ENCODE measurements at regions not wholly inside any gene's neighbourhood (a gene's known extent, or its start where the extent isn't known, plus 50 kb on each side); places are given as distances from the start of the nearest gene placed in this dataset.
A peak's percentile ranks its signal among the peaks of the same experiment; 100 is the strongest.

DNA sequence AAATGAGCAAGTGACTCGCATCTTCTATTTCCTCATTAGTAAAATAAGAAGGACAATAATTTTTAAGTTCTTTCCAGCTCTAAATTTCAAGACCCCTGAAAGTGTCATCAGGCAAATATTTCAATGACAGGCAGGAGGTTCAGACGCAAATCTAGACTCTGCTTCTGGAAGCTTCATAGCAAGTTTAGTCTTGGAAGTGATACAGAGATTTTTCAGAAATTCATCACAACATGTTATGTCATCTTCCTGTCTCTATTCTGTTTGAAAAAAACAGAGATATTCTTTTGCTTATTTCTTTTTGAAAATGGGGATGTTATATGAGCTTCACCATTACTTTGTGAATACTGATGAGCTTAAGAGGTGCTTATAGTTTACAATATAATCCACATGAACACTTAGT is 74.0 kb downstream of the C3orf85 start:
- no peaks in the 10 kb centered on the region for H3K27me3 ChIP-seq (replicated peaks)
- no peak for DNase-seq
- no peaks in the 10 kb centered on the region for H3K36me3 ChIP-seq (replicated peaks)
- H3K4me3 ChIP-seq (ENCODE audit: low read depth, low read length), result no peak overlapping the region
- in situ Hi-C loops (cut with HindIII; ENCODE audit: low pct_ligation_motif_present, low sequenced_read_pairs), result no loop called here
- TF ChIP-seq, protein P1, sequence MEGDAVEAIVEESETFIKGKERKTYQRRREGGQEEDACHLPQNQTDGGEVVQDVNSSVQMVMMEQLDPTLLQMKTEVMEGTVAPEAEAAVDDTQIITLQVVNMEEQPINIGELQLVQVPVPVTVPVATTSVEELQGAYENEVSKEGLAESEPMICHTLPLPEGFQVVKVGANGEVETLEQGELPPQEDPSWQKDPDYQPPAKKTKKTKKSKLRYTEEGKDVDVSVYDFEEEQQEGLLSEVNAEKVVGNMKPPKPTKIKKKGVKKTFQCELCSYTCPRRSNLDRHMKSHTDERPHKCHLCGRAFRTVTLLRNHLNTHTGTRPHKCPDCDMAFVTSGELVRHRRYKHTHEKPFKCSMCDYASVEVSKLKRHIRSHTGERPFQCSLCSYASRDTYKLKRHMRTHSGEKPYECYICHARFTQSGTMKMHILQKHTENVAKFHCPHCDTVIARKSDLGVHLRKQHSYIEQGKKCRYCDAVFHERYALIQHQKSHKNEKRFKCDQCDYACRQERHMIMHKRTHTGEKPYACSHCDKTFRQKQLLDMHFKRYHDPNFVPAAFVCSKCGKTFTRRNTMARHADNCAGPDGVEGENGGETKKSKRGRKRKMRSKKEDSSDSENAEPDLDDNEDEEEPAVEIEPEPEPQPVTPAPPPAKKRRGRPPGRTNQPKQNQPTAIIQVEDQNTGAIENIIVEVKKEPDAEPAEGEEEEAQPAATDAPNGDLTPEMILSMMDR (IDR thresholded peaks at IDR 0.05; ENCODE audit: low read depth, low read length, missing control alignments), result no peak
- H3K27ac ChIP-seq, result no peak overlapping the region

DNA sequence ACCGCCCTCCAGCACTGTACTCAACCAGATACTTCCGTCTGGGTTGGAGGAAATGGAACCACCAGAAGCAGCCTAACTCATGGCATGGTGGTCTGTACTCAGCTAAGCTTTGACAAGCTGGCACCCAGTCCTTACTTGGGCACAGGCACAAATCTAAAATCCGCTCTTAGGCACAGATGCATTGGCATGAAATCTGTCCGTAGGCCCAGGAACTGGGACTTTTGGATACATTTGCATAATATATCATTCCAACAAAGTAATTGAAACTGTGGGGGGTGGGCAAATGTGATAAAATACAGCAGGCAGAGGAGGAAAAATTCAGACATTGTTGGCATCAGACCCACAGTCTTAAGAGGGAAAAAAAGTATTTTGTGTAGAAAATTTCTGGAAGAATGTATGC is 75.4 kb downstream of the C3orf85 start:
- Histone ChIP-seq H3K36me3 (replicated peaks) (no peaks in the 10 kb centered on the region), H3K4me3 (ENCODE audit: low read depth, low read length) (no peak overlapping the region), H3K27ac (no peak overlapping the region), H3K27me3 (replicated peaks) (no peaks in the 10 kb centered on the region)
- in situ Hi-C loops (cut with HindIII; ENCODE audit: low pct_ligation_motif_present, low sequenced_read_pairs), result no loop called here
- DNase-seq, result no peak
- TF ChIP-seq, protein P1 (IDR thresholded peaks at IDR 0.05; ENCODE audit: low read depth, low read length, missing control alignments), result no peak

DNA sequence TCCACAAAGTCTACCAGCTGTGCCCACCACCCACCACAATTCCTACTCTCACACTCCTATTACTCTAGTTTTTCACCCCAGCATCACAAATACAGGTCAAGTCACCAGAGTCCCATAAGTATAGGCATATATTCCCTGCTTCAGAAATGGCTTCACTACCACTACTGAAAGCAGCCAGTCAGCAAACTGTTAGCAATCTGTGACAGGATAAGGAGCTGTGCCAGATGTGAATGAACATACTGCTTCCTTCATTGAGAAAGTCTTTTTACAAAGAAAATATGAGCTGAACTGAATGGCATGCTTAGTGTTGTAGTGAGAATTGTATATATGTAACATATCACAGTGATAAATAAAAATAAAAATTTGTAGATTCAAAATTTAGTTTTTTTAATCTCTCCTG is 76.8 kb downstream of the C3orf85 start:
- Histone ChIP-seq H3K27ac (no peak overlapping the region), H3K27me3 (replicated peaks) (no peaks in the 10 kb centered on the region), H3K4me3 (ENCODE audit: low read depth, low read length) (no peak overlapping the region), H3K36me3 (replicated peaks) (no peaks in the 10 kb centered on the region)
- in situ Hi-C loops (cut with HindIII; ENCODE audit: low pct_ligation_motif_present, low sequenced_read_pairs), result no loop called here
- TF ChIP-seq, protein P1 (IDR thresholded peaks at IDR 0.05; ENCODE audit: low read depth, low read length, missing control alignments), result no peak
- DNase-seq, result no peak

DNA sequence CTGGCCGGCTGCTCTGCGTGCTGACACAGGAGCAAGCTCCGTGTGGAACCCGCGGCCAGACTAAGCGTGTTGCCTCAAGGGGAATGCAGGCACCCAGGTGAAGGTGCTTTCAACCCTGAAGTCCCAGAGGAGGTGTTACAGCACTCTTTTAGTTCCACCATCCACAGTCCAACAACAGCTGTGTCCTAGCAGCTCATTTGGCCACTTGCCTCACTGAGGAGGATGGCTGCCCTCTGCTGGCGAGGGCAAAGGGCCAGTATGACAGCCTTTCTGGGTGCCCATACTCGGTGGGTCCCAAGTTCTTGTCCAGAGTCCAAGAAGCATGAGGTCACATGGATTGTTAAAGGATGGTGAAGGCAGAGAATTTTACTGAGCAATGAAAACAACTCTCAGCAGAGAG is 87.8 kb downstream of the C3orf85 start:
- H3K27me3 ChIP-seq (replicated peaks), result no peaks in the 10 kb centered on the region
- no peak for DNase-seq
- in situ Hi-C loops (cut with HindIII; ENCODE audit: low pct_ligation_motif_present, low sequenced_read_pairs), result no loop called here
- no peak overlapping the region for H3K4me3 ChIP-seq (ENCODE audit: low read depth, low read length)
- TF ChIP-seq, protein P1 (IDR thresholded peaks at IDR 0.05; ENCODE audit: low read depth, low read length, missing control alignments), result peak; percentile 33
- no peaks in the 10 kb centered on the region for H3K36me3 ChIP-seq (replicated peaks)
- H3K27ac ChIP-seq, result no peak overlapping the region

DNA sequence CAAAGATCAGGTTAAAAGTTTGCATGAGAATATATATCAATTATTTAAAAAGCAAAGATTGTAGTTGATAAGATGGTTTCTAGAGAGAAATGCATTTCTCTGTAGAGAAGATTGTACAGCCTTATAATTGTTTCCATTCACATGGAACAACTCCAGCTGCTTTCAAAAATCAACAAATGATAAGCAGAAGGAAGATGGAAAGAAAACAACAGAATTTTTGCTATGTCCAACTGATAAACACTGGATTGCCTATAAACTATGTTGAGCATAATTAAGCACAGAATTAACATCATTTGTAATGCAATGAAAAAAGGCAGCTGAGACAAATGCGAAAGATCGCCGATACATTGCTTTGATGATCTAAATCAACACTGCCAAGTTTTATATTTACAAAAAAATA is 89.0 kb downstream of the C3orf85 start:
- no peaks in the 10 kb centered on the region for H3K27me3 ChIP-seq (replicated peaks)
- H3K27ac ChIP-seq, result no peak overlapping the region
- in situ Hi-C loops (cut with HindIII; ENCODE audit: low pct_ligation_motif_present, low sequenced_read_pairs), result no loop called here
- H3K36me3 ChIP-seq (replicated peaks), result no peaks in the 10 kb centered on the region
- no peak for DNase-seq
- TF ChIP-seq, protein P1 (IDR thresholded peaks at IDR 0.05; ENCODE audit: low read depth, low read length, missing control alignments), result no peak
- no peak overlapping the region for H3K4me3 ChIP-seq (ENCODE audit: low read depth, low read length)

DNA sequence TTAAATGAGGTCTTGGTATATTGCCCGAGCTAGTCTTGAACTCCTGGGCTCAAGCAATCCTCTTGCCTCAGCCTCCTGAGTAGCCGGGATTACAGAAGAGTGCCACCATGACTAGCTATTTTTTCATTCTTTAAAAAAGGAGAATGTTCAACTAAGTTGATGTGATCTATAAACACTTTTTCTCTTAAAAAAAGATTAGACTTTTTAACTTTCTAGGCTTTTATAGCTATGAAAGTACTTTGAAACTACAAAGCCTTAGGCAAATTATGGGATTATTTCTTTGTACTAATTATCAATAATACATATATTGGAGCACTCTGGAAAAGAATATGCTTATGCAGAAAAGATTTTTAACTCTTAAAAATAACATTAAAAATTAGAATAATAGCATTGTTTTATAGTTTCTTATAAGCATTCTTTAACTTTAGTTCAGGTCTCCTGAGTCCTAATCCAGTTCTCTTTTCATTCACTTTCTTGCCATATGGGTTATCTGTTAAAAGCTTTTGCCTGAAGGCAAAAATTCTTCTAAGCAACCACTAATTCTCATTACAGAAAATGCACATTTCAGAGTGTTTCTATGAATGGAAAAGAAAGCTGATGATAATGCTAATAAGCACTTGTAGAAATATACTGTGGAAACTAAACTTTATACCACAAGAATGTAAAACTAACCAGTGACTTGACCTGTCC is 87.8 kb downstream of the DPPA2 start:
- TF ChIP-seq, protein P1 (IDR thresholded peaks at IDR 0.05; ENCODE audit: low read depth, low read length, missing control alignments), result no peak
- Histone ChIP-seq H3K27ac (no peak overlapping the region), H3K4me3 (ENCODE audit: low read depth, low read length) (no peak overlapping the region), H3K36me3 (replicated peaks) (no peaks in the 10 kb centered on the region), H3K27me3 (replicated peaks) (no peaks in the 10 kb centered on the region)
- in situ Hi-C loops (cut with HindIII; ENCODE audit: low pct_ligation_motif_present, low sequenced_read_pairs), result no loop called here
- DNase-seq, result no peak

Data from brain microvascular endothelial cell (primary cell).